Upper lobe of right lung (tissue), 1 donor: ENCODE measurements at regions not wholly inside any gene's neighbourhood (a gene's known extent, or its start where the extent isn't known, plus 50 kb on each side); places are given as distances from the start of the nearest gene placed in this dataset.

ENCODE experiments used
- ATAC-seq: fragments of 200-7000 bp; cut with Tn5 transposase; one replicate; pipeline ENCODE4 v1.9.1; 2020; ENCODE audit warnings: mild to moderate bottlenecking, moderate library complexity
- DNase-seq: peaks from one replicate; pipeline ENCODE4 v3.0.0-alpha.2; 2020
- H3K27ac ChIP-seq: fragments of 200-600 bp; one replicate; pipeline ENCODE4 v1.8.0; 2022
- H3K27me3 ChIP-seq: fragments of 200-600 bp; one replicate; pipeline ENCODE4 v1.8.0; 2022; ENCODE audit warnings: mild to moderate bottlenecking
- H3K36me3 ChIP-seq: fragments of 200-600 bp; one replicate; pipeline ENCODE4 v1.8.0; 2022
- H3K4me1 ChIP-seq: fragments of 200-600 bp; one replicate; pipeline ENCODE4 v1.8.0; 2022
- H3K4me3 ChIP-seq: fragments of 200-600 bp; one replicate; pipeline ENCODE4 v1.8.0; 2022; ENCODE audit warnings: mild to moderate bottlenecking
- H3K9me3 ChIP-seq: fragments of 200-600 bp; one replicate; pipeline ENCODE4 v1.8.0; 2022
- CTCF ChIP-seq: fragments of 200-600 bp; IDR thresholded peaks from one replicate; pipeline ENCODE4 v1.8.0; 2022; ENCODE audit warnings: antibody characterized with exemption
- intact Hi-C: fragments of 100-400 bp; cut with DNase I; formaldehyde crosslinking; loops from one replicate; pipeline ENCODE4 v1.11.0; 2022
- donor health status: DM: no; HTN: yes; CAD: no; lungs with severe emphysema.

- no peak overlapping the region for H3K4me3 ChIP-seq
- DNase-seq: no peak
- intact Hi-C loops: no loop called here
- no peaks in the 10 kb centered on the region for H3K27me3 ChIP-seq
- TF ChIP-seq CTCF: no peak
- no peaks in the 10 kb centered on the region for H3K9me3 ChIP-seq
- no peaks in the 10 kb centered on the region for H3K36me3 ChIP-seq
- H3K4me1 ChIP-seq: no peaks in the 10 kb centered on the region
- H3K27ac ChIP-seq: no peak overlapping the region
- ATAC-seq: no peak
Measured at GRCh38 chr2:16208241-16208797, 268.0 kb downstream of the MYCN start.

GRCh38 chr2:16207611-16208010 is 267.3 kb downstream of the MYCN start:
- intact Hi-C loops: no loop called here
- Histone ChIP-seq H3K27me3 (no peaks in the 10 kb centered on the region), H3K4me3 (no peak overlapping the region), H3K27ac (no peak overlapping the region), H3K9me3 (no peaks in the 10 kb centered on the region), H3K36me3 (no peaks in the 10 kb centered on the region), H3K4me1 (no peaks in the 10 kb centered on the region)
- ATAC-seq (no peak), DNase-seq (no peak)
- no peak for TF ChIP-seq CTCF

DNA sequence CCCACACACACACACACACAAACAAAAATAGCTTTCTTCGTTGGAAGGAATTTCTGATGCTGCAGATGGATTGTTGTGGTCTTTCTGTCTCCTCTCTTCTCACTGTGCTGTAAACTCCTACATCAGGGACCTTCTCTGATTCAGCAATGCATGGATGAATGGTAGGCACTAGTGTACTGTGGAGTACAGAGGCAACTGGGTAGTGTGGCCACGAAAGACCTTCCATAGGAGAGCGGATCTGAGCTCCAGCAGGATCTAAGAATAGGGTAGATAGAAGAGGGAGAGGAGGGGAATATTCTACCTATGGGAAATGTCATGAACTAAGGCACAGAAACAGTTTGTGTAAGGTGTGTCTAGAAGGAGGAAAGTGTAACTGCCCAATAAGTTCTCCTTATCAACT is 266.8 kb downstream of the MYCN start:
- no peak for TF ChIP-seq CTCF
- Histone ChIP-seq H3K4me1 (no peaks in the 10 kb centered on the region), H3K36me3 (no peaks in the 10 kb centered on the region), H3K27ac (no peak overlapping the region), H3K27me3 (no peaks in the 10 kb centered on the region), H3K9me3 (no peaks in the 10 kb centered on the region), H3K4me3 (no peak overlapping the region)
- intact Hi-C loops: no loop called here
- DNase-seq (no peak), ATAC-seq (no peak)

GRCh38 chr2:16206191-16206944 is 266.0 kb downstream of the MYCN start:
- Histone ChIP-seq H3K9me3 (no peaks in the 10 kb centered on the region), H3K4me1 (no peaks in the 10 kb centered on the region), H3K4me3 (no peak overlapping the region), H3K27me3 (no peaks in the 10 kb centered on the region), H3K27ac (no peak overlapping the region), H3K36me3 (no peaks in the 10 kb centered on the region)
- ATAC-seq (no peak), DNase-seq (no peak)
- intact Hi-C loops: no loop called here
- no peak for TF ChIP-seq CTCF

GRCh38 chr2:16205631-16206030 is 265.3 kb downstream of the MYCN start:
- H3K4me3 ChIP-seq: no peak overlapping the region
- DNase-seq (no peak), ATAC-seq (no peak)
- H3K27me3 ChIP-seq: no peaks in the 10 kb centered on the region
- no peaks in the 10 kb centered on the region for H3K9me3 ChIP-seq
- intact Hi-C loops: no loop called here
- no peak overlapping the region for H3K27ac ChIP-seq
- TF ChIP-seq CTCF: no peak
- no peaks in the 10 kb centered on the region for H3K36me3 ChIP-seq
- no peaks in the 10 kb centered on the region for H3K4me1 ChIP-seq
